Muscle of leg (tissue), 3 donors: ENCODE measurements at regions not wholly inside any gene's neighbourhood (a gene's known extent, or its start where the extent isn't known, plus 50 kb on each side); places are given as distances from the start of the nearest gene placed in this dataset.
"Not testable (repeated sequence)": the region's sequence is repeated elsewhere in the genome, so short reads cannot be mapped to it uniquely, and the experiment has no call there.

Experiments
- DNase-seq: peaks from one replicate; pipeline ENCODE4 v3.0.0; 2013
- H3K27ac ChIP-seq: one replicate; pipeline ENCODE4 v1.5.1; 2013; ENCODE audit warnings: mild to moderate bottlenecking, low read length, control low read depth
- H3K27me3 ChIP-seq: one replicate; pipeline ENCODE4 v1.6.1; 2013; ENCODE audit warnings: low read length; ENCODE audit not compliant: control insufficient read depth, insufficient read depth
- H3K36me3 ChIP-seq: one replicate; pipeline ENCODE4 v1.6.1; 2013; ENCODE audit warnings: low read length; ENCODE audit not compliant: control insufficient read depth, insufficient read depth
- H3K4me1 ChIP-seq: one replicate; pipeline ENCODE4 v1.6.1; 2013; ENCODE audit warnings: low read length; ENCODE audit not compliant: control insufficient read depth, insufficient read depth
- H3K4me3 ChIP-seq: one replicate; pipeline ENCODE4 v1.5.1; 2013; ENCODE audit warnings: low read length, control low read depth
- H3K9me3 ChIP-seq: replicated peaks from 2 replicates; pipeline ENCODE4 v1.6.1; 2013; ENCODE audit warnings: low read depth, low read length; ENCODE audit not compliant: control insufficient read depth
- WGBS: methylation state at CpG from one replicate; pipeline ENCODE4 v1.1.5; 2013; ENCODE audit warnings: missing lambda C conversion rate; ENCODE audit not compliant: insufficient coverage; 5-methylcytosine and 5-hydroxymethylcytosine counted together

DNA sequence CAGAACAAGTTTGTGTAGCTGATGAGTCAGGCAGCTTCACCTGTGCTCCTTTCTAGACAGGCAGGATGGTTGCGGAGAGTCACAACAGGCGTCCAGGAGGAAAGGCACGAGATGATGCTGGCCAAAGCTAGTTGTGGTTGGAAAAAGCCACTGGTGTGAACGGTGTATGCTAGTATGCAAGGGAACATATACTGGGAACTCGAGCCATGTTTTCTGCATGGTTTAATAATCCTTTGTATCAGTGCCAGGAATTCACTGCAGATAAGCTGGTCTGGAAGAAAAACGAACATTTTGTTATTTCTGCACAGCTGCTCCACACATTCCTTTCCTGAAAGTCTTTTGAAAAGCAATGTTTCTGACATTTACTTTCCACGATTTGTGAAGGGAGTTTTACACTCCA is 3999.6 kb upstream of the TPTE start:
- not testable (repeated sequence) for H3K4me1 ChIP-seq, H3K27ac ChIP-seq, H3K36me3 ChIP-seq, H3K27me3 ChIP-seq, H3K4me3 ChIP-seq, DNase-seq, H3K9me3 ChIP-seq
- no CpG with 5 or more reads among the region's 7 CpGs for WGBS

DNA sequence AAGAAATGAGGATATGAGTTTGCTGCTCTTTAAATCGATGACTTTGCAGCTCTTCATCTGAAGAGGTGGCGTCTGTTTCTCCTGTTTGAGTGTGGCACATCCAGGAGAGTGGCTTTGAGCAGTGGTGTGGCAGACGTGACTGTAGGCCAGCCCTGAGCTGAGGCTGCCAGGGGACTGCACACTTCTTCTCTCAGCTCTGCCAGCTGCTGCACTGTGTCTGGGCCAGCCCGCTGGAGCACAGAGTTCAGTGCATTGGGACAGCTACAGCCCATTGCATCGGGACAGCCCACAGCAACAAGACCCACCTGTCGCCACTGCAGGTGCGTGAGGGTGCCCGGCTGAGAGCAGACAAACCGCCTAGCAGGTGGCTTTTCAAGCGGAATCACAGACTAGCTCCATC is 3995.2 kb upstream of the TPTE start:
- H3K4me3 ChIP-seq, H3K27me3 ChIP-seq, H3K36me3 ChIP-seq, DNase-seq, H3K4me1 ChIP-seq, H3K9me3 ChIP-seq, H3K27ac ChIP-seq: not testable (repeated sequence)
- WGBS = no CpG with 5 or more reads among the region's 10 CpGs

DNA sequence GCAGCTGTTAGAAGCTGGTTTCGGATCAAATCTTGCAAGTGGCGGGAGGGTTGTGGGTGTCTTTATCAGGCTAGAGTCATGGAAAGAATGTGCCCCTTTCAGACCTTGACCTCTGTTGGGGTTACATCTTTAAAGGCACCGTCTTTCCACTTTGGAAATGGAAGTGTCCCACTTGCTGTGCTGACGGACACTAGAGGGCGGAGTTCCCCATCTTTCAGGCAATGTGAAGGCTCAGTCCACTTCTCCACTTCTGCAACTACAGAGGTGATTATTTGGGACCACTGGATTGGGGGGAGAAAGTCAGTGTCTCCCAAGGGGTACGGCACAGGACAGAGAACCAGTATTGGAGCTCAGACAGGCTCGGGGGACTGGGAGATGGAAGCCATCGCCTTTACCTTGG is 3990.7 kb upstream of the TPTE start:
- H3K27ac ChIP-seq, H3K4me3 ChIP-seq, H3K9me3 ChIP-seq, H3K27me3 ChIP-seq, H3K4me1 ChIP-seq, H3K36me3 ChIP-seq, DNase-seq: not testable (repeated sequence)
- WGBS = no CpG with 5 or more reads among the region's 8 CpGs

DNA sequence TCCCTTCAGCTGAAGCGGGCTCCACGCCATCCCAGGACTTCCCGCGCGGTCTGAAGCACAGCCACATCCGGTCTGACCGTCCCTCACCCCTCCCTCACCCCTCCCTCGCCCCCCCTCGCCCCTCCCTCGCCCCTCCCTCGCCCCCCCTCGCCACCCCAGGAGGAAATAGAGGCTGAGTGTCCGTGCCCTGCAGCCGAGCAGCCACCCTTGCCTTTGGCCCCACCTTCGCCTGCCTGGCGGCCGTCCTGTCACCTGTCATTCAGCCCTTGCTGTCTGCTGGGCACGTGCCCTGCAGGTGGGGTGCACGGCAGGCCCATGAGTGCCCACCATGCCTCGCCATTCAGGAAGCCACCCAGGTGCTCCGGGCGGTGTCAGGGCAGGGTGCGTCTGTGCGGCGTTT is 3988.1 kb upstream of the TPTE start:
- not testable (repeated sequence) for H3K27me3 ChIP-seq, H3K27ac ChIP-seq, DNase-seq, H3K36me3 ChIP-seq, H3K4me3 ChIP-seq, H3K4me1 ChIP-seq, H3K9me3 ChIP-seq
- WGBS = no CpG with 5 or more reads among the region's 25 CpGs

DNA sequence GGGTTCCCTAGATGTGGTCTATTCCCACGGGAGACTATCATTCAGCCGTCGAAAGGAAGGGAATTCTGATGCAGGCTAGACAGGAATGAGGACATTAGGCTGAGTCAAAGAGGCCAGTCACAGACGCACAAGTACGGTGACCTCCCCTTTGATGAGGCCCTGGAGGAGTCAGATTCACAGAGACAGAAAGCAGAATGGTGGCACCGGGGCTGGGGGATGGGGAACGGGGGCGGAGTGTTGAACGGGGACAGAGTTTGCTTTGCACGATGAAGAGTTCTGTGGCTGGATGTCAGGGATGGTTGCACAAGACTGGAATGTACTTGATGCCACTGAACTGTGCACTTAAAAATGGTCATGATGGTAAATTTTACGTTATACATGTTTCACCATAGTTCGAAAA is 3983.1 kb upstream of the TPTE start:
- not testable (repeated sequence) for DNase-seq, H3K4me1 ChIP-seq, H3K27me3 ChIP-seq, H3K36me3 ChIP-seq, H3K4me3 ChIP-seq, H3K27ac ChIP-seq, H3K9me3 ChIP-seq
- no CpG with 5 or more reads among the region's 12 CpGs for WGBS

DNA sequence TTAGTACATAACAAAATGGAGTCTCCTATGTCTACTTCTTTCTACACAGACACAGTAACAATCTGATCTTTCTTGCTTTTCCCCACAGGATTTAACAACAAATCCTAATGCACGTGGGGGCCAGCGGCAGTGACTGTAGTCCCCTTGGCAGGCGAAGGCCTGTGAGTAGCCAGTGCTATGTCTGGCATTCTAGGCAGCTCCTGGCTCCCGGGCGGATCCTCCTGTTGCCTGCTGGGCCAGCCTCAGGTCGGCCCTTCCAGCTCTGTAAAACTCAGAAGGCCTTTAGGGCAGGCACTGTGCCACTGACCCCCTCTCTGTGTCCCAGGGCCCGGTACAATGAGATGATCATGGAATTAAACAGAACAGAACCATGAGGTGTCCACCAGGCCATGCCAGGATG is 3981.7 kb upstream of the TPTE start:
- not testable (repeated sequence) for H3K27me3 ChIP-seq, H3K4me1 ChIP-seq

DNA sequence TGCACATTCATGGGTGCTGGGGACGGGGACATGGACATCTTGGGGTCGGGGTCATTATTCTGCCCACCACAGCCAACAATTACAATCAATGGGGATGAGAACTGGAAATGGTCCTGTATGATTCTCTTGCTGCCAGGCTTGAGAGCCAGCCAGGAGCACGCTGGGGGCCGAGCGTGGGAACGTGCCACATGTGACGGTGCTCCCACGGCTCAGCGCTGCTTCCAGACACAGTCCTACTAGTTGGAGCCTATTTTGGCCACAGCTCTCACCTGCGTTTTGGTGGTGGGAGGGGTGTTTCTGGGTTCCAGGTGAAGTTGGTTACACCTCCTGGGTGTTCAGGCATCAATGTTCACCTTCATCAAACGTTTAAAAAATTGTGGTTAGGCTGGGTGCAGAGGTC is 3980.3 kb upstream of the TPTE start:
- DNase-seq, H3K36me3 ChIP-seq, H3K27ac ChIP-seq, H3K27me3 ChIP-seq, H3K4me1 ChIP-seq, H3K4me3 ChIP-seq, H3K9me3 ChIP-seq: not testable (repeated sequence)
- no CpG with 5 or more reads among the region's 11 CpGs for WGBS

More for the DNA sequence above, 3981.7 kb upstream of the TPTE start:
- H3K27ac ChIP-seq, DNase-seq, H3K9me3 ChIP-seq, H3K4me3 ChIP-seq, H3K36me3 ChIP-seq: not testable (repeated sequence)
- no CpG with 5 or more reads among the region's 7 CpGs for WGBS

DNA sequence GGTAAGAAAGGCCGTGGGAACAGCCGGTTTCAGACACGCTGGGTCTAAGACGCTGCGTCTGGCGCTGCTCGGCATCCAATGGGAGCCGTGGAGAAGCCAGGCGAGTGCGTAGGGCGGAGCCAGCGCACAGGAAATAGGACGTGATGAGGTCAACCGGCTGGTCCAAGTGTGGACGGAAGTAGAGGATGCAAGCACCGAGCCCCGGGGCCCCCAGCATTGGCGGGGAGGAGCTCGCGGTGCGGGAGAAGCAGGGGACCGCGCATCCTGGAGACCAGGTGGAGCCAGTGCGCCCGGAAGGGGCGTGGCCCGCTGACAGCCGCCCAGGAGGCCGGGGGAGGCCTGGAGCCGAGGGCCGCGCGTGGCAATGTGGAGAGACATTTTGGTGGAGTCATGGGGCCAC is 3976.1 kb upstream of the TPTE start:
- H3K27ac ChIP-seq, H3K36me3 ChIP-seq, H3K9me3 ChIP-seq, H3K4me3 ChIP-seq, H3K4me1 ChIP-seq, H3K27me3 ChIP-seq, DNase-seq: not testable (repeated sequence)
- WGBS = no CpG with 5 or more reads among the region's 33 CpGs

DNA sequence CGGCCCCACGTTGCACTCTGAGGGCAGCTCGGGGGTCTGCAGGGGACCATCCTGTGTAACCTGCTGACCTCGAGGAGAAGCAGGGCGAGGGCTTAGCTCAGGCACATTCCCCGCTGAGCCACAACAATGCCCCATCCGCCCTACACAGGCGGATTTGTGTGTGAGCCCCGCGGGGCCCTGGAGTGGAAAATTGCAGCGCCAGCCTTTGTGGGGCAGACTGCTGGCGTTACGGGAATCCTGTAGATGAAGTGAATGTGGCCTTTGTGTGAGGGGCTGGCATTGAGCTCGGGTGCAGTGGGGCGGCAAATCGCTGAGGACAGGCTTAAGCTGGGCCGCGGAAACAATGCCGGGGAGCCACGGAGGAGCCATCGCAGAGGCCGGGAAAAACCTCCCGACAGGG is 3970.3 kb upstream of the TPTE start:
- WGBS = no CpG with 5 or more reads among the region's 23 CpGs
- not testable (repeated sequence) for H3K36me3 ChIP-seq, H3K4me3 ChIP-seq, H3K27ac ChIP-seq, H3K27me3 ChIP-seq, H3K9me3 ChIP-seq, DNase-seq, H3K4me1 ChIP-seq

DNA sequence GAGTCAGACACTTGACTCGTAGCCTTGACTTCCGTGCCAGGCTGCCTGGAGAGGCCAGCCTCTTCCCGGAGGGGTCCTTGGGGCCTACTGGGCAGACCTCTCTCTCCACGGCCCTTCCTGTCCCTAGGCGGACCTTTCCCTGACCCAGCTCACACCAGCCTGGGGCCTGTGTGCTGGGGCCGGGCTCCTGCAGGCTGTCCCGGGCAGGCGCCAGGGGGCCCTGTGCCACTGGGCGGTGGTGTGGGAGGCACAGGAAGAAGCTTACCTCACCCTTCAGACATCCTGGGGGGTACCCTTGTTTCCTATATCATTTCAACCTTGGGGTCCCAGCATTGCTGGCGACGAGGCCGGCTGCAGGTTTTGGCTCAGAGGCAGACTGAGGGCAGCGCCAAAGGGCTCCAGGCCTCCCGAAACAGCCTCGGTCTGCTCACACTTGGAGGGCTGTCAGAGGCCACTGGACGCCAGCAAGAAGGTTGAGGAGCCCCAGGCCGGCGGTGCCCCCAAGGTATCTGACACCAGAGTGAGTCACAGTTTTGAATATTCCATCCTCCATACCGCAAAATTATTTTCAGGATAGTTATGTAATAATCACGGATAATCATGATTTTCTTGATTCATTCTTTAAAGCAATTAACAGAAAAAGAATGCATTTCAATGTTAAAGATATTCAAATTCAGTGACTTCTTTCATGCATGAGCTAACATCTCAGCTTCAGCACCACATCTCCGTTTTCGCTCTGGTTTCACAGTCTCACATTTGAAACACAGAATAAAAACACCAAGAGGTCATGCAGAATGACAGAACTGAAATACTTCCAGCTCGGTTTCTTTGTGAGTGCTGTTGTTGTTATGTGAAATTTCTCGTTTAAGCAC is 3967.6 kb upstream of the TPTE start:
- not testable (repeated sequence) for H3K4me1 ChIP-seq, H3K9me3 ChIP-seq, H3K27ac ChIP-seq, DNase-seq, H3K36me3 ChIP-seq, H3K27me3 ChIP-seq, H3K4me3 ChIP-seq
- no CpG with 5 or more reads among the region's 24 CpGs for WGBS

DNA sequence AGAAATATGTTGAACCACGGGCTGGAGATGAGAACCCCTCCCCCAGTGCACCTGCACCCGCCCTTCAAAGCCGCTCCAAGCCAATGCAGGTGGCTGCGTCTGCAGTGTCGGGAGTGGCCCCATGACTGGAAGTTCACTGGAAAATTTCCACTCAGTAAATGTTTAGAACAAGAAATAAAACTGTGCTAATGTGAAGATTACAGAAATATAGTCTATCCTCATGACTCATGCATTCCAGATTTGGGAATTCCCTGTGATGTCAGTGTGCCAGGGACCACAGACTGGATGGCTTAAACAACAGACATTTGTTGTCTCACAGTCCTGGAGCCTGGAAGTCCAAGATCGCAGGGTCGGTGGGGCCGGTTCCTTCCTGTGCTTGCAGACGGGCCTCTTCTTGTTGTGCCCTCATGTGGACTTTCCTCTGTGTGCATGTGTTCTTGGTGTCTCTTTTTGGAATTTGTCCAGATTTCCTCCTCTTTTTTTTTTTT is 3967.0 kb upstream of the TPTE start:
- not testable (repeated sequence) for DNase-seq, H3K36me3 ChIP-seq, H3K27ac ChIP-seq, H3K27me3 ChIP-seq, H3K4me3 ChIP-seq, H3K9me3 ChIP-seq, H3K4me1 ChIP-seq
- no CpG with 5 or more reads among the region's 9 CpGs for WGBS
